Ectodermal cell (in vitro differentiated cells): ENCODE measurements at regions not wholly inside any gene's neighbourhood (a gene's known extent, or its start where the extent isn't known, plus 50 kb on each side); places are given as distances from the start of the nearest gene placed in this dataset.
"Not testable (repeated sequence)": the region's sequence is repeated elsewhere in the genome, so short reads cannot be mapped to it uniquely, and the experiment has no call there.

Source experiments
- H3K27ac ChIP-seq: 2 replicates; pipeline ENCODE4 v1.7.0; 2013; ENCODE audit warnings: mild to moderate bottlenecking, low read depth, low read length; ENCODE audit not compliant: insufficient read depth, poor library complexity, severe bottlenecking
- H3K27me3 ChIP-seq: 2 replicates; pipeline ENCODE4 v1.7.0; 2013; ENCODE audit warnings: mild to moderate bottlenecking, low read length; ENCODE audit not compliant: insufficient read depth, control insufficient read depth, poor library complexity, severe bottlenecking
- H3K36me3 ChIP-seq: one replicate; pipeline ENCODE4 v1.7.0; 2013; ENCODE audit warnings: low read length; ENCODE audit not compliant: control insufficient read depth, insufficient read depth
- H3K4me1 ChIP-seq: one replicate; pipeline ENCODE4 v1.7.0; 2013; ENCODE audit warnings: low read length; ENCODE audit not compliant: control insufficient read depth, insufficient read depth
- H3K4me3 ChIP-seq: 2 replicates; pipeline ENCODE4 v1.7.0; 2013; ENCODE audit warnings: low read depth, low read length, control low read depth; ENCODE audit not compliant: insufficient read depth
- H3K9me3 ChIP-seq: 2 replicates; pipeline ENCODE4 v1.7.0; 2013; ENCODE audit warnings: mild to moderate bottlenecking, low read length, moderate library complexity; ENCODE audit not compliant: control insufficient read depth
- WGBS, 2 experiments: methylation state at CpG; one replicate each; pipeline ENCODE4 v1.1.7; 2013; ENCODE audit warnings: missing lambda C conversion rate in 2 of 2; 5-methylcytosine and 5-hydroxymethylcytosine counted together

DNA sequence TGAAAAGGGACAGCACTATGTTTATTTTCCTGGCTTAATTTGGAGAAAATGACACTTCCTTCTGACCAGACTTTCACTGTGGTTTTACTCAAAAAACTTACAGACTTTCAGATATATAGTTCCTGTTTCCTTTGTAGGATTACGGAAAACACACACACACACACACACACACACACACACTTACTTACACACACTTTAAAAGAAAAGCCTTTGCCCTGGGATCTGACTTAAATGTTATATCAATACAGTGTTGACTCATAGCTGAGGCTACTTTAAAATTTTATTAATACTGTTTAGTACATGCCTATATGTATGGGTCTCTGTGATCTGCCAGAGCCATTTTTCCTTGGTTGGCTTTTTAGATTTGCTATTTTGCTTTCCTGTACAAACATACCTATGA, 758.3 kb downstream of the DNAH5 start:
- H3K27ac ChIP-seq = no peak overlapping the region
- no peak overlapping the region for H3K4me3 ChIP-seq
- no peaks in the 10 kb centered on the region for H3K9me3 ChIP-seq
- 83 to 90% methylated on average over 1 of the region's 1 CpG for WGBS, 2 experiments
- H3K36me3 ChIP-seq = no peaks in the 10 kb centered on the region
- no peaks in the 10 kb centered on the region for H3K4me1 ChIP-seq
- no peaks in the 10 kb centered on the region for H3K27me3 ChIP-seq

GRCh38 chr5:13179407-13180087, 764.9 kb downstream of the DNAH5 start:
- Histone ChIP-seq H3K4me3 (no peak overlapping the region), H3K9me3 (no peaks in the 10 kb centered on the region), H3K27ac (no peak overlapping the region), H3K4me1 (no peaks in the 10 kb centered on the region), H3K36me3 (no peaks in the 10 kb centered on the region), H3K27me3 (no peaks in the 10 kb centered on the region)
- WGBS, 2 experiments = 98 to 100% methylated on average over 2 to 4 of the region's 5 CpGs

DNA sequence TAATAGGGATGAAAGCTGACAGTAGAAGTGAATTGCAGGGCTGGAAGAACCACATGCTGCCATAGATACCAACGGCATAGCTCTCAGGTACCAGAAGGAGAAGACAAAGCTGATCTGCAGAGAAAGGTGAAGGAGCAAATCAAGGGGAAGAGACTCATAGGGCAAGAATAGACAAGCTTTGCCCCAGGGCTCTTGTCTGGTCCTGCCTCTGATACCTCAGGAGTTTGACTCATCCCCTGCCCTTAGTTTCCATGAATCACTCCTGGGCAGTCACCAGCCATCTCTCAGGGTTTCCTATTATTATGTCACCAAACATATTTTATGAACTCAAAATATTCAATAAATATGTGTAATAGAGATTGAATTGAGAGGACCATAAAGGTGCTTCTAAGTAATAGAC, 800.9 kb downstream of the DNAH5 start:
- no peaks in the 10 kb centered on the region for H3K4me1 ChIP-seq
- WGBS, 2 experiments = 97 to 100% methylated on average over 1 of the region's 1 CpG
- no peak overlapping the region for H3K27ac ChIP-seq
- H3K9me3 ChIP-seq = no peaks in the 10 kb centered on the region
- no peak overlapping the region for H3K4me3 ChIP-seq
- no peaks in the 10 kb centered on the region for H3K36me3 ChIP-seq
- H3K27me3 ChIP-seq = no peaks in the 10 kb centered on the region

DNA sequence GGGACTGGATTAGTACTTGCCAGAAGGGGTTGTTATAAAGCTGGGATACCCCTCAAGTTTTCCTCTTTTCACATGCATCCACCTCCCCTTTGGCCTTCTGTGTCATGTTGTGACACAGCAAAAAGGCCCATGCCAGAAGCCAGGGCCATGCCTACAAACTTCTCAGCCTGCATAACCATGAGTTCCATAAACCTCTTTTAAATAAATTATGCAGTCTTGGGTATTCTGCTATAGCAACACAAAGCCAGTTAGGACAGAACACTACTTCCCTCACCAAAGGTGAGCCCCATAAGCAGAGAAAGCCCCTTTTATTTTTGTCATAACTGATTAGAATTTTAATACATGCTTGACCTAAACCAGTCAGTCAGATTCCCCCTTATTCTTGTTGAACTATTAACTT, 801.3 kb downstream of the DNAH5 start:
- Histone ChIP-seq H3K9me3 (no peaks in the 10 kb centered on the region), H3K36me3 (no peaks in the 10 kb centered on the region), H3K27ac (no peak overlapping the region), H3K27me3 (no peaks in the 10 kb centered on the region), H3K4me3 (no peak overlapping the region), H3K4me1 (no peaks in the 10 kb centered on the region)

DNA sequence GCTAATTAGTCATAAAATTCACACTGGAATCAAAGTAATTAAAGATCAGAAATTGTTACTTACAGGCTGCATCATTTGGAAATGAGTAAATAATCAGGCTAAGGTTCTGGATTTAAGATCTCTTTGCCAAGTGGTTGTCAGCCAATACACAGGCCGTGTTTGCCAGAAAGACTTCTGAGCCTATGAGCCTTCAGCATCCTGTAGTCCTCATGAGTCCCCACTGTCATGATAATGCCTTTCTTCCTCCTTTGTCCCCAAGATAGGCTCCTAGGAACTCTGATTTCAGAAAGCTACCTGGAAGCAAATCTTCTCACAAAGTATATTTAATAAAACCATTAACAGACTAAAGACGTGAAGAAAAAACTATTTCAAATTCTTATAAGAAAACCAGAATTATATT, 810.5 kb downstream of the DNAH5 start:
- no peak overlapping the region for H3K27ac ChIP-seq
- no peaks in the 10 kb centered on the region for H3K36me3 ChIP-seq
- H3K9me3 ChIP-seq = no peaks in the 10 kb centered on the region
- no peaks in the 10 kb centered on the region for H3K27me3 ChIP-seq
- WGBS, 2 experiments = 77 to 86% methylated on average over 2 of the region's 2 CpGs
- no peaks in the 10 kb centered on the region for H3K4me1 ChIP-seq
- no peak overlapping the region for H3K4me3 ChIP-seq

- H3K4me3 ChIP-seq = no peak overlapping the region
- H3K4me1 ChIP-seq = no peaks in the 10 kb centered on the region
- H3K36me3 ChIP-seq = no peaks in the 10 kb centered on the region
- H3K27ac ChIP-seq = no peak overlapping the region
- H3K27me3 ChIP-seq = no peaks in the 10 kb centered on the region
- no peaks in the 10 kb centered on the region for H3K9me3 ChIP-seq
- WGBS, 2 experiments = 100% methylated on average over 1 of the region's 1 CpG
Observed at GRCh38 chr5:13115476-13115875, 829.0 kb downstream of the DNAH5 start.

GRCh38 chr5:13108265-13108664, 836.2 kb downstream of the DNAH5 start:
- Histone ChIP-seq H3K36me3 (no peaks in the 10 kb centered on the region), H3K4me1 (no peaks in the 10 kb centered on the region)
- WGBS, 2 experiments = 91% methylated on average over 3 to 5 of the region's 5 CpGs

DNA sequence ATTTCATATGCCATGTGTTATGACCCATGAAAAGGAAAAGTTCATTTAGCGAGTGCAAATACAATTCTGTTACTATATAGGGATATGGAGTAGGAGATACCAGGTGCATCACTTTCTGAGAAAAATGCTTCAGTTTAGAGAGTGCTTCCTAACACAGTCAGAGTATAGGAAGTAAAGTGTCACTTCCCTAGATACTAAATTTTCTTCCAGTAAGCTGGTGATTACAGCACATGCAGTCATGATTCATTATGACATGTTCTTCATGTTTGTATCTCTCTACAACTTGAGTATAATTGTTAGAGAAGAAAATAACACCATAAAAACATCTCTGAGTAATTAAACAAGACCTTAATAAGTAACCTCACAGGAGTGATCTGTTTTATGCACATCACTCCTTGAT, 837.0 kb downstream of the DNAH5 start:
- 100% methylated on average over 1 of the region's 1 CpG for WGBS, 2 experiments
- no peaks in the 10 kb centered on the region for H3K27me3 ChIP-seq

More at GRCh38 chr5:13108265-13108664, 836.2 kb downstream of the DNAH5 start:
- Histone ChIP-seq H3K27ac (no peak overlapping the region), H3K9me3 (no peaks in the 10 kb centered on the region), H3K27me3 (no peaks in the 10 kb centered on the region), H3K4me3 (no peak overlapping the region)

GRCh38 chr5:13081116-13081515, 863.4 kb downstream of the DNAH5 start:
- WGBS, 2 experiments = 91 to 95% methylated on average over 4 of the region's 4 CpGs
- no peak overlapping the region for H3K4me3 ChIP-seq
- H3K27ac ChIP-seq = no peak overlapping the region
- H3K27me3 ChIP-seq = no peaks in the 10 kb centered on the region
- no peaks in the 10 kb centered on the region for H3K36me3 ChIP-seq
- H3K9me3 ChIP-seq = no peaks in the 10 kb centered on the region
- H3K4me1 ChIP-seq = no peaks in the 10 kb centered on the region

More for the DNA sequence above, 837.0 kb downstream of the DNAH5 start:
- Histone ChIP-seq H3K4me3 (no peak overlapping the region), H3K36me3 (no peaks in the 10 kb centered on the region), H3K4me1 (no peaks in the 10 kb centered on the region), H3K9me3 (no peaks in the 10 kb centered on the region), H3K27ac (no peak overlapping the region)

DNA sequence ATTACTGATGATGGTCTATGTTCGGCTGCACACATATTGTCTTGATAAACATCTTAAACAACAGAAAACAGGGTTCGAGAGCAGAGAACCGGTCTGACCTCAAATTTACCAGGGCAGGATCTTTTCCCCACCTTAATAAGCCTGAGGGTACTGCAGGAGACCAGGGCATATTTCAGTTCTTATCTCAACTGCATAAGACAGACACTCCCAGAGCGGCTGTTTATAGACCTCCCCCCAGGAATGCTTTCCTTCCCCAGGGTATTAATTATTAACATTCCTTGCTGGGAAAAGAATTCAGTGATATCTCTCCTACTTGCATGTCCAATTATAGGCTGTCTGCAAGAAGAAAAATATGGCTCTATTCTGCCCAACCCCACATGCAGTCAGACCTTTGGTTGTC, 871.6 kb downstream of the DNAH5 start:
- H3K36me3 ChIP-seq, H3K4me3 ChIP-seq, H3K9me3 ChIP-seq, H3K4me1 ChIP-seq, H3K27ac ChIP-seq, H3K27me3 ChIP-seq: not testable (repeated sequence)
- 93 to 98% methylated on average over 4 of the region's 4 CpGs for WGBS, 2 experiments

DNA sequence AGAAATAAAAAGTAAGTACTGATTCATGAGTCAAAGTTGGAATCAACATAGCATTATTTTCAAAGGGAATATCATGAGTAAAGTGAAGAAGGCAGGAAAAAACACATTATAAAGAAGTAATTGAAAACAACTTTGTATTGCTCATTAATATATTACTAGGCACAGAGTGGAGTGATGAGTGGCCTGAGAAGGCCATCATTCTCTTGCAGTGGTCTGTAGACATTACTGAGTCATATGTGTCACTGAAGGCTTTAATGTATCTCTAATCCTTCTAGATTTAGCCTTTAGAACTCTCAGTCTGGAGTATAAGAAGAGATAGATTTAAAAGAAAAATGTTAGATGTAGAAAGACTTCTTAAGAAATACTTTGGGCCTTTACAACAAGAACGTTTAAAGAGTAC, 881.4 kb downstream of the DNAH5 start:
- H3K4me1 ChIP-seq = no peaks in the 10 kb centered on the region
- 92 to 100% methylated on average over 1 of the region's 1 CpG for WGBS, 2 experiments
- no peak overlapping the region for H3K27ac ChIP-seq
- H3K27me3 ChIP-seq = no peaks in the 10 kb centered on the region
- H3K36me3 ChIP-seq = no peaks in the 10 kb centered on the region
- no peaks in the 10 kb centered on the region for H3K9me3 ChIP-seq
- H3K4me3 ChIP-seq = no peak overlapping the region
